ENCODE measurements at regions not wholly inside any gene's neighbourhood (a gene's known extent, or its start where the extent isn't known, plus 50 kb on each side); places are given as distances from the start of the nearest gene placed in this dataset.

DNA sequence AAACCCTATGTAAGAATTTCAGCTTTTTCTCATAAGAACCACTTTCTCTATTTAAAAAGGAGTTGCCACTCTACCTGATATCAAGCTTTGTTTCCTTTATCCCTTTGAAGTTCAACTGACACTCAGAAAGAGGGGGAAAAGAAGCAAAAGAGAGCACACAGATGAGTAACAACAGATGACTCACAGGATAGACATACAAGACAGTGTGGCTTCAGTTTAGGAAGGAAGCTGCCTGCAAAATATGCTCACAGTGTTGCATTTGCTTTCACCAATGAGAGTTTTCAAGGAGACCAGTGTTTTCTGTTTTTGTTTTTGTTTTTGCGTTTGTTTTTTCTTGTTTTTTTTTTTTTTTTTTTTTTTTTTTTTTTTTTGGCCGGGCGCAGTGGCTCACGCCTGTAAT is 1181.6 kb downstream of the DNAJB9 start:
- Histone ChIP-seq H3K27ac (no peak overlapping the region), H3K36me3 (no peaks in the 10 kb centered on the region), H3K27me3 (no peaks in the 10 kb centered on the region), H3K9me3 (no peaks in the 10 kb centered on the region), H3K4me1 (no peaks in the 10 kb centered on the region), H3K4me3 (no peak overlapping the region)
- intact Hi-C loops (cut with DNase I; ENCODE audit: low total_unique reads) = no loop called here
- TF ChIP-seq POLR2A (IDR thresholded peaks at IDR 0.05) = no peak
- TF ChIP-seq, protein P1, sequence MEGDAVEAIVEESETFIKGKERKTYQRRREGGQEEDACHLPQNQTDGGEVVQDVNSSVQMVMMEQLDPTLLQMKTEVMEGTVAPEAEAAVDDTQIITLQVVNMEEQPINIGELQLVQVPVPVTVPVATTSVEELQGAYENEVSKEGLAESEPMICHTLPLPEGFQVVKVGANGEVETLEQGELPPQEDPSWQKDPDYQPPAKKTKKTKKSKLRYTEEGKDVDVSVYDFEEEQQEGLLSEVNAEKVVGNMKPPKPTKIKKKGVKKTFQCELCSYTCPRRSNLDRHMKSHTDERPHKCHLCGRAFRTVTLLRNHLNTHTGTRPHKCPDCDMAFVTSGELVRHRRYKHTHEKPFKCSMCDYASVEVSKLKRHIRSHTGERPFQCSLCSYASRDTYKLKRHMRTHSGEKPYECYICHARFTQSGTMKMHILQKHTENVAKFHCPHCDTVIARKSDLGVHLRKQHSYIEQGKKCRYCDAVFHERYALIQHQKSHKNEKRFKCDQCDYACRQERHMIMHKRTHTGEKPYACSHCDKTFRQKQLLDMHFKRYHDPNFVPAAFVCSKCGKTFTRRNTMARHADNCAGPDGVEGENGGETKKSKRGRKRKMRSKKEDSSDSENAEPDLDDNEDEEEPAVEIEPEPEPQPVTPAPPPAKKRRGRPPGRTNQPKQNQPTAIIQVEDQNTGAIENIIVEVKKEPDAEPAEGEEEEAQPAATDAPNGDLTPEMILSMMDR (IDR thresholded peaks at IDR 0.05 in 4 of 5, conservative IDR thresholded peaks at IDR 0.05 in 1 of 5) = no peak
- DNase-seq = no peak
- in situ Hi-C loops (cut with MboI; ENCODE audit: low sequenced_read_pairs in 4 of 4) = no loop called here
- no peak for ATAC-seq

DNA sequence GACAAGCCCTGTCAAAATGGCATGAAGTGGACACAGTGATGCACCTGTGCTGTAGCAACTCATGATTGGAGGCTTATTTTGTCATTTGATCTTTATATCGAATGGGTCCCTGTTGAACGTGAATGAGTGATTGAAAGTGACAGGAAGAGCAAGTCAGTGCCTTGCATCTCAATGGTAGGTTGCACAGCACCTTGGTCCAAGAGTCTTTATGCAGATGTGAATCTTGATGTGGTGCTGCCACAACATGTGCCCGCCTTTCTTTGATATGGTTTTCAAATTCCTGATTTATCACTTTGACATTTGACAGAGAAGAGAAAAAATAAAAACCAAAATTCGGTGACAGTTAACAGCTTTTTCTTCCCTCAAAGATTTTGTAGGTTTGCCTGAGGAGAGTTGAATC is 1182.4 kb downstream of the DNAJB9 start:
- in situ Hi-C loops (cut with MboI; ENCODE audit: low sequenced_read_pairs in 4 of 4) (no loop called here), intact Hi-C loops (cut with DNase I; ENCODE audit: low total_unique reads) (no loop called here)
- no peak overlapping the region for H3K27ac ChIP-seq
- no peaks in the 10 kb centered on the region for H3K9me3 ChIP-seq
- no peaks in the 10 kb centered on the region for H3K27me3 ChIP-seq
- ATAC-seq = no peak
- H3K4me1 ChIP-seq = no peaks in the 10 kb centered on the region
- TF ChIP-seq, protein P1 (IDR thresholded peaks at IDR 0.05 in 4 of 5, conservative IDR thresholded peaks at IDR 0.05 in 1 of 5) = no peak
- TF ChIP-seq POLR2A (IDR thresholded peaks at IDR 0.05) = no peak
- DNase-seq = no peak
- H3K4me3 ChIP-seq = no peak overlapping the region
- no peaks in the 10 kb centered on the region for H3K36me3 ChIP-seq

DNA sequence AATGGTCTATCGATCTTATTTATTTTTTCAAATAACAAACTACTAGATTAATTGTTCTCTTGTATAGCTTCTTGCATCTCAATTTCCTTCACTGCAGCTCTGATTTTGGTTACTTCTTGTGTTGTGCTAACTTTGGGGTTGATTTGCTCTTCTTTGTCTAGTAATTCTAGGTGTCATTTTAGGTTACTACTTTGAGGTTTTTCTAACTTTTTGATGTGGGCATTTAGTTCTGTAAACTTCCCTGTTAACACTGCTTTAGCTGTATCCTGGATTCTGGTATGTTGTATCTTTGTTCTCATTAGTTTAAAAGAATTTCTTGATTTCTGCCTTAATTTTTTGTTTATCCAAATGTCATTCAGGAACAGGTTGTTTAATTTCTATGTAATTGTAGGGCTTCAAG is 1188.0 kb downstream of the DNAJB9 start:
- intact Hi-C loops (cut with DNase I; ENCODE audit: low total_unique reads) = no loop called here
- H3K9me3 ChIP-seq = no peaks in the 10 kb centered on the region
- no peak overlapping the region for H3K27ac ChIP-seq
- in situ Hi-C loops (cut with MboI; ENCODE audit: low sequenced_read_pairs in 4 of 4) = no loop called here
- no peaks in the 10 kb centered on the region for H3K36me3 ChIP-seq
- no peak for ATAC-seq
- no peaks in the 10 kb centered on the region for H3K4me1 ChIP-seq
- TF ChIP-seq, protein P1 (IDR thresholded peaks at IDR 0.05 in 4 of 5, conservative IDR thresholded peaks at IDR 0.05 in 1 of 5) = no peak
- TF ChIP-seq POLR2A (IDR thresholded peaks at IDR 0.05) = no peak
- no peak for DNase-seq
- H3K4me3 ChIP-seq = no peak overlapping the region
- no peaks in the 10 kb centered on the region for H3K27me3 ChIP-seq

DNA sequence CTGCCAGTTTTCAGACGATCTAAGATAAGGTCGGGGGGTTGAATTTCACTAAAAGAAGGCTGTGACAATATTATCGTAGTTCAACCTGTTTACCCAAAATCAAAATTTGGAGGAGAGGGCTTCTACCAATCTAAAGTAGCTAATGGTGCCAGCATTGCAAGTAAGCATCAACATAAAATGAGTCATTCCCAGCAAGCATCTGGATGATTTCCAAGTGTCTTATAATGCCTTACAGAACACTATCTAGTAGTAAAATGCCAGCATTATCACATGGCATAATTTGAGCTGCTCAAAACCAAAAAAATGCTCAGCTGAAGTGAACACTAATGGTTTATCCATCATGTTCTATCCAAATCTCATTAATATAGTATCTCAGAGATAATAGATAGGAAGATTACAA is 1193.9 kb downstream of the DNAJB9 start:
- ATAC-seq (no peak), DNase-seq (no peak)
- TF ChIP-seq, protein P1 (IDR thresholded peaks at IDR 0.05 in 4 of 5, conservative IDR thresholded peaks at IDR 0.05 in 1 of 5) = no peak
- TF ChIP-seq POLR2A (IDR thresholded peaks at IDR 0.05) = no peak
- intact Hi-C loops (cut with DNase I; ENCODE audit: low total_unique reads) (no loop called here), in situ Hi-C loops (cut with MboI; ENCODE audit: low sequenced_read_pairs in 4 of 4) (no loop called here)
- no peak overlapping the region for H3K4me3 ChIP-seq
- H3K4me1 ChIP-seq = no peaks in the 10 kb centered on the region
- H3K36me3 ChIP-seq = no peaks in the 10 kb centered on the region
- no peaks in the 10 kb centered on the region for H3K27me3 ChIP-seq
- no peaks in the 10 kb centered on the region for H3K9me3 ChIP-seq
- no peak overlapping the region for H3K27ac ChIP-seq

DNA sequence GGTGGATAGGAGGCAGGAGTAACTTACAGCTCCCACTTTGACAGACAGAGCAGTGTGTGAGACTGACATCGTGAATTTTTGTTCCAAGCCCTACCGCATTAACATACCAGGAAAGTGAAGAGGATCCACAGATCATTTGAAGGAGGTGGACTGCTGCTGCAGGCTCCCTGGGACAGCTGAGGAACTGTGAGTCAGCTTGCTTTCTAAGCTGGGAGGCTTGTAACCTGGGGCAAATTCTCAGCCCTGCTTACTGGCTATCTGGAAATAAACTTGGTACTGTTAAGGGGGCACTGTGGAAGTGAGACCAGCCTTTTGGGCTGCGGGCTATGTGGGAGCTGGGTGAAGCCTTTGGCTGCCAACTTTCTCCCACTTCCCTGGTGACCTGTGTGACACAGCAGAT is 1202.5 kb downstream of the DNAJB9 start:
- H3K4me1 ChIP-seq = no peaks in the 10 kb centered on the region
- intact Hi-C loops (cut with DNase I; ENCODE audit: low total_unique reads) (no loop called here), in situ Hi-C loops (cut with MboI; ENCODE audit: low sequenced_read_pairs in 4 of 4) (no loop called here)
- DNase-seq = no peak
- no peak overlapping the region for H3K4me3 ChIP-seq
- ATAC-seq = no peak
- H3K9me3 ChIP-seq = no peaks in the 10 kb centered on the region
- H3K27ac ChIP-seq = no peak overlapping the region
- H3K27me3 ChIP-seq = no peaks in the 10 kb centered on the region
- TF ChIP-seq POLR2A (IDR thresholded peaks at IDR 0.05) = no peak
- TF ChIP-seq, protein P1 (IDR thresholded peaks at IDR 0.05 in 4 of 5, conservative IDR thresholded peaks at IDR 0.05 in 1 of 5) = no peak
- H3K36me3 ChIP-seq = no peaks in the 10 kb centered on the region
